ENCODE measurements at regions not wholly inside any gene's neighbourhood (a gene's known extent, or its start where the extent isn't known, plus 50 kb on each side); places are given as distances from the start of the nearest gene placed in this dataset.

GRCh38 chr5:2921651-2922050, 170.2 kb upstream of the IRX2 start:
- TF ChIP-seq POLR2A (IDR thresholded peaks at IDR 0.05) (no peak), CTCF (IDR thresholded peaks at IDR 0.05) (no peak)
